ENCODE measurements at regions not wholly inside any gene's neighbourhood (a gene's known extent, or its start where the extent isn't known, plus 50 kb on each side); places are given as distances from the start of the nearest gene placed in this dataset.

GRCh38 chr13:59587971-59588716 is 575.6 kb downstream of the DIAPH3 start:
- WGBS, 2 donors (ENCODE audit: low coverage in 1 of 2), result 75 to 78% methylated on average over 1 of the region's 1 CpG
- Histone ChIP-seq H3K27ac (no peak overlapping the region), H3K36me3 (no peaks in the 10 kb centered on the region), H3K27me3 (no peaks in the 10 kb centered on the region), H3K4me3 (no peak overlapping the region), H3K4me1 (no peaks in the 10 kb centered on the region), H3K9me3 (no peaks in the 10 kb centered on the region)
- no peak for TF ChIP-seq POLR2A (IDR thresholded peaks at IDR 0.05)
- no peak for ATAC-seq

- no peak for TF ChIP-seq EP300 (IDR thresholded peaks at IDR 0.05)
- TF ChIP-seq POLR2AphosphoS5 (IDR thresholded peaks at IDR 0.05), result no peak
- no peak for TF ChIP-seq CTCF (IDR thresholded peaks at IDR 0.05)
- TF ChIP-seq POLR2A (IDR thresholded peaks at IDR 0.05), result no peak
- Histone ChIP-seq H3K9me3 (no peaks in the 10 kb centered on the region), H3K36me3 (no peaks in the 10 kb centered on the region), H3K27ac (no peak overlapping the region), H3K4me1 (no peaks in the 10 kb centered on the region), H3K27me3 (no peaks in the 10 kb centered on the region), H3K4me3 (no peak overlapping the region)
- ATAC-seq, result no peak
Measured at GRCh38 chr13:59588717-59589067, 575.0 kb downstream of the DIAPH3 start.

- H3K4me3 ChIP-seq, result no peak overlapping the region
- no peaks in the 10 kb centered on the region for H3K36me3 ChIP-seq
- TF ChIP-seq POLR2A (IDR thresholded peaks at IDR 0.05), result no peak
- TF ChIP-seq CTCF (IDR thresholded peaks at IDR 0.05), result no peak
- no peak for TF ChIP-seq POLR2AphosphoS5 (IDR thresholded peaks at IDR 0.05)
- no peak for TF ChIP-seq EP300 (IDR thresholded peaks at IDR 0.05)
- no peaks in the 10 kb centered on the region for H3K27me3 ChIP-seq
- ATAC-seq, result no peak
- peaks cover 0 to 17% (median 0%) of the 10 kb centered on the region in 3 donors for H3K9me3 ChIP-seq
- no peaks in the 10 kb centered on the region for H3K4me1 ChIP-seq
- no peak overlapping the region for H3K27ac ChIP-seq
Measured at GRCh38 chr13:59601993-59602392, 561.7 kb downstream of the DIAPH3 start.

- WGBS, 2 donors (ENCODE audit: low coverage in 1 of 2), result no CpG with 5 or more reads among the region's 2 CpGs
- no peak overlapping the region for H3K4me3 ChIP-seq
- no peak for ATAC-seq
- peaks cover 0 to 12% (median 0%) of the 10 kb centered on the region in 3 donors for H3K9me3 ChIP-seq
- no peaks in the 10 kb centered on the region for H3K27me3 ChIP-seq
- no peak for TF ChIP-seq POLR2A (IDR thresholded peaks at IDR 0.05)
- TF ChIP-seq CTCF (IDR thresholded peaks at IDR 0.05), result no peak
- TF ChIP-seq POLR2AphosphoS5 (IDR thresholded peaks at IDR 0.05), result no peak
- no peak for TF ChIP-seq EP300 (IDR thresholded peaks at IDR 0.05)
- no peaks in the 10 kb centered on the region for H3K36me3 ChIP-seq
- no peaks in the 10 kb centered on the region for H3K4me1 ChIP-seq
- H3K27ac ChIP-seq, result no peak overlapping the region
Measured at GRCh38 chr13:59603646-59604045, 560.1 kb downstream of the DIAPH3 start.

- Histone ChIP-seq H3K4me3 (no peak overlapping the region), H3K27me3 (no peaks in the 10 kb centered on the region), H3K9me3 (no peaks in the 10 kb centered on the region), H3K36me3 (no peaks in the 10 kb centered on the region), H3K27ac (no peak overlapping the region), H3K4me1 (no peaks in the 10 kb centered on the region)
- TF ChIP-seq POLR2AphosphoS5 (IDR thresholded peaks at IDR 0.05) (no peak), CTCF (IDR thresholded peaks at IDR 0.05) (no peak), EP300 (IDR thresholded peaks at IDR 0.05) (no peak)
- ATAC-seq, result no peak
- WGBS, 2 donors (ENCODE audit: low coverage in 1 of 2), result 29% methylated on average over 1 of the region's 1 CpG; no CpG with 5 or more reads in 1 of the 2 donors
Measured at GRCh38 chr13:59607172-59607571, 556.6 kb downstream of the DIAPH3 start.

All from gastroesophageal sphincter (tissue), 4 donors.